ENCODE measurements at regions not wholly inside any gene's neighbourhood (a gene's known extent, or its start where the extent isn't known, plus 50 kb on each side); places are given as distances from the start of the nearest gene placed in this dataset.
A peak's percentile ranks its signal among the peaks of the same experiment; 100 is the strongest.

DNA sequence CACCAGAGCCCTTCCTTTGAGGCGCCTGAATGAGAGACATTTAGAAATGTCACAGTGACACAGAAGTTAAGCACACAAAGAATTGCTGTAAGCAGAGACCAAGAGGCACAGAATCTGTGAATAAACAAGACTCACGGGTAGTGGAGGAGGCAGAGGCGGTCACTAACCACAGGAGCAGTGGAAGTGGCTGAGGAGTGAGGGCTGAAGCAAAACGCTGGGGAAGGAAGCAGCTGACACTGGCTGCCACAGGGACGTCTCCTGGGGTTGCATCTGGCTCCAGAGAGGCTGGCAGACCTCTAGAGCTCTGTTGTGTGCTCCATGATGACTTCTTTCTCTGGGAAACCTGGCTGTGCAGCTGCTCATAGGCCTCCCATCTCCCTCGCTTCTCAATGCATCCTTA lies 65.0 kb upstream of the SLC2A12 start:
- DNase-seq: no peak

DNA sequence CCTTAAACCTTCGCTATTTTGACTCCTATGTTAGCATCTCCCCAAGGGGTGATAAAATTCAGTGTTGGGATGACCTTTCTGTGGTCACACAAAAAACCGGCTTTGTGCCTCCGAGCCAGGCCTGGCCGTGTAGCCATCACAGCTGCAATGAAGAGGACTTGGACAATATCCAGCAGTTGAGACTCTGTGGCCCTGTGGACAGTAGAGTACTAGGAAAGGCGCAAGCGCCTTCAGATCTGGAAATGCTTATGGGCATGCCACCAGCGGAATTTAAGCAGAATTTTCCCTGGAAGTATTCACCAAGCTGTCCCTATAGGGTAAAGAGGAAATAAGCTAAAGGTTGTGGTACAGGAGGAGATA lies 63.3 kb upstream of the SLC2A12 start:
- DNase-seq: no peak

DNA sequence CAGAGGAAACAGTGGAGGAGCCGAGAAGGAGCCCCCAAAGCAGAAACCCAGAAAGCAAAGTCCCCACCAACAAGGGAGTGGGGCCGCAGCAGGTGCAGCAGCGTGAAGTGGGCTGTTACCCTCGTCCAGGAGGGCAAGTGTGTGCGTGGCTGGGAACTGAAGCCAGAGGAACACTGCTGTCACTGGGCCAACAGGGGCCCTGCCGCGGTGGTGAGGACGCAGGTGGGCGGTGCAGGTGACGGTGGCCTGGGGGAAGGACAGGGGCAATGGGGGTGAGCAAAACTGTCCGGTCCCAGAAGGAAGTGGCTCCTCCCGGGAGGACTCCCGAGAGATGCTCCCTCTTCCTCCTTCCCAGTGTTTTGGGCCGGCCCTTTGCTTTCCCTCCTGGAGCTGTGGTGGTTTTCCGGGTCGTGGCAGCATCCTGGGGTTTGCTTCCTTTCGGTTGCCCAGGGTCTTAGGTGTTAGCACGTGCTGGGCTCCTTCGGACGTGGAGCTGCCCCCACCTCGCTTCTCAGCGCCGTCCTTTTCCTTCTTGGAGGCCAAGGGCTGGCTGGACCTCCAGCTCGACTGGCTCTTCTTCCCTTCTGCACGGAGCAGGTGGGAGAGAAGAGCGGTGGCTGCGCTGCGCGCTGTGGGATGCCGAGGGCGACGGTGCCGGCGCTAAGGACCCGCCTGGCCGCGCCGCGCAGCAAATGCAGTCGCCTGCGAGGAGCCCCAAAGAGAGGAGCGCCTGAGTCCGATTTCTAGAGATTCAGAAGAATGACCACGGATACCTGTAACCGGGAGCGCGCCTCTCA lies 62.7 kb upstream of the SLC2A12 start:
- no peak for DNase-seq

DNA sequence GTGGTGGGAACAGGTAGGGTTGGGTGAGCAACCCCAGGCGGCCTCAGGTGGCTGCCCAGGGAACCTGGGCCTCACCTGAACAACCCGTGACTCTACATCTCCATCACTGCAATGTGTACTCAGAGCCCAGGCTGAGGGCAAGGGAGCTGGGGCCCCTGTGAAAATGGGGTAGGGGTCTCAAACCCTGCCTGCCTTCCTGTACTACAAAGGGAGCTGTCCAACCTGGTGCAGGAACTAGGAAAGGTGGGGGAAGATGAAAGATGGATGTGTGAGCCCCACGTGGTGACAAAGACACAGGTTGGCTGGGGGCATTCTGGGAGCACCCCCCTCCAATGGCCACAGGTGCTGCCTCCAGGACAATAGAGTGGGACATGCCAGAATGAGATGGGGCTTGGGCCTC lies 62.1 kb upstream of the SLC2A12 start:
- no peak for DNase-seq

DNA sequence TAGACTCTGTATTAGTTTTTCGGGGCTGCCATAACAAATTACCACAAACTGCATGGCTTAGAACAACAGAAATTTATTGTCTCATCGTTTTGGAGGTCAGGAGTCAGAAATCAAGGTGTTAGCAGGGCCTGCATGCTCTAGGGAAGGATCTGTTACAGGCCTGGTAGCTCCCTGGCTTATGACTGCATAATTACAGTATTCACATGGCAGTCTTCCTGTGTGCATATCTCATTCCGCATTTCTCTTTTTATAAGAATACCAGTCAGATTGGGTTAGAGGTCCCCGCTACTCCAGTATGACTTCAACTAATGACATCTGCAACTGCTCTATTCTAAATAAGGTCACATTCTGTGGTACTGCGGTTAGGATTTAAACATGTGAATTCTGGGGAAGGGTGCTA lies 59.3 kb upstream of the SLC2A12 start:
- DNase-seq: no peak

DNA sequence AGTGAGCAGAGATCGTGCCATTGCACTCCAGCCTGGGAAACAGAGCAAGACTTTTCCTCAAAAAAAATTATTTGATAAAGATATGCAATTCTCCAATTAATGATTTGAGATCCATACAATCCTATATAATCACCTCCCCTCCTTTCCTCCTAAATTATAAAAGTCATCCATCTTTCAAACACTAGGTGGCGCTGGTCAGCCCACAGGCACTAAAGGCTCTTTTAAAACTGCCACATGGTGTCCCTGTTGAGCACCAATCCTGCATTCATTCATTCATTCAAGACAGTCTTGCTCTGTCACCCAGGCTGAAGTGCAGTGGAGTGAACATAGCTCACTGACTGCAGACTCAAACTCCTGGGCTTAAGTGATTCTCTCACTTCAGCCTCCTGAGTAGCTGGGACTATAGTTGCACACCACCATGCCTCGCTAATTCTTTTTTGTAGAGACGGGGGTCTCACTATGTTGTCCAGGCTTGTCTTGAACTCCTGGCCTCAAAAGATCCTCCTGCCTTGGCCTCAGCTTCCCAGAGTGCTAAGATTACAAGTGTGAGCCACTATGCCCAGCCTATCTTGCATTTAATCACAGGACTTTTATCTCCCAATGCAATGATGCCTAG lies 58.7 kb upstream of the SLC2A12 start:
- peak; percentile 10 for DNase-seq

DNA sequence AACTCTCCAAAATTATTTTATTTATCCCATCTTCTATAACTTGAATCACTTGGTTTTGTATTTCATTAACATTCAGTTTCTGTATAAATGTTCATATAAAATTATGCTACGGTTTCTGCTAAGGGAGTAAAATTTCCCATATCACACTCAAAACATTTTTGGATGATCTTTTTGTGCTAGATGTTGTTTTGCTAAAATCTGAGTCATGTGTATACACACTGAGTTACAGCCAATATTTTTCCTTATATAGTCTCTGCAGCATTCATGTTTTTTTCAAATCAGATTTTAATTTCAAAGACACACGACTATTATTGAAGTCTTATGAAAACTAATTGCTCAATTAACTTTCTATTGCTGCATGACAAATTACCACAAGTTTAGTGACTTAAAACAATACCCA lies 54.3 kb upstream of the SLC2A12 start:
- no peak for DNase-seq

DNA sequence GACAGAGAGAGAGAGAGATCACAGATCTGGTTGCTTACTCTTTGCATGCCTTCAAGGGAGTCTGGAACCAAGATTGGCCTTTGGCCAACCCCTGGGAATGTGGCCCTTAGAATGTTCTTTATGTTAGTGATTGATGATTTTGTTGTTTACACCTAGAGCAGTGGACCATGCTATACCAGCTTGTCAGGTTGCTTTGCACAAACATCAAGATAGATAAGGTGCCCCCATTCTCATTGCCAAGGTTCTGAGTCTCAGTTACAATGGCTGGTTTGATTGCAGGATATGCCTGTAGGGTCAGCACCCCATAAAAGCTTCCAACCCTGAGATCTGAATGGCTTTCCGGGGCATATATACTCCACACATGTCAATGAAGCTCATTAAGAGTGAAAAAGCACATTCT lies 53.5 kb upstream of the SLC2A12 start:
- DNase-seq: no peak

DNA sequence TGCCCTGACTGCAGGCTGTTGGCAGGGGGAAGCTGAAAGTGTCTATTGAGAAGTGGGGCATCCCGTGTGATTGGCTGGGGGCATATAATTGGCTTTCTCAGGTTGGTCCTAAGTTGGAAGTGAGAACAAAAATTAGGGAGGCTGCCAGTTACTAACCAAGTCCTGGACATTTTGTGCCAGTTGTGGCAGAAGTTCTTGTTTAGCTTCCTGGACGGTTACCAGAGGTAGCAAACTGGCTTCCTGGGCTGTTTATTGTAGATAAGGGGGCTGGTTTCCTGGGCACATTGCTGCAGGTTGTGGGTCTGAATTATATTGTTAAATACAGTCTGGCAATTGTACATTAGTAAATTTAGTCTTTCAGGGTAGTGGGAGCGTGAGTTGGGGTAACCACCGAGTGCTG lies 50.6 kb upstream of the SLC2A12 start:
- DNase-seq: no peak
